VCaP (cell line): ENCODE measurements at regions not wholly inside any gene's neighbourhood (a gene's known extent, or its start where the extent isn't known, plus 50 kb on each side); places are given as distances from the start of the nearest gene placed in this dataset.

Experiments
- H3K27ac ChIP-seq: fragments of 450-650 bp; 2 replicates; pipeline ENCODE4 v1.5.1; 2017
- CTCF ChIP-seq: fragments of 450-650 bp; conservative IDR thresholded peaks from 2 replicates; pipeline ENCODE4 v1.5.1; 2017; ENCODE audit warnings: mild to moderate bottlenecking, moderate library complexity

GRCh38 chr6:47360388-47360787, 50.7 kb upstream of the TNFRSF21 start:
- no peak overlapping the region for H3K27ac ChIP-seq
- TF ChIP-seq CTCF, result no peak

GRCh38 chr6:47362857-47363461, 53.3 kb upstream of the TNFRSF21 start:
- H3K27ac ChIP-seq, result no peak overlapping the region
- no peak for TF ChIP-seq CTCF

- H3K27ac ChIP-seq, result no peak overlapping the region
- no peak for TF ChIP-seq CTCF
These were observed 54.0 kb upstream of the TNFRSF21 start for GRCh38 chr6:47363736-47364135.

GRCh38 chr6:47366335-47366890, 56.7 kb upstream of the TNFRSF21 start:
- no peak overlapping the region for H3K27ac ChIP-seq
- no peak for TF ChIP-seq CTCF

GRCh38 chr6:47371139-47371869, 61.6 kb upstream of the TNFRSF21 start:
- TF ChIP-seq CTCF, result no peak
- H3K27ac ChIP-seq, result no peak overlapping the region

GRCh38 chr6:47371870-47372255, 62.2 kb upstream of the TNFRSF21 start:
- no peak overlapping the region for H3K27ac ChIP-seq

More at GRCh38 chr6:47371870-47372255, 62.2 kb upstream of the TNFRSF21 start:
- TF ChIP-seq CTCF, result no peak
